ENCODE measurements at regions not wholly inside any gene's neighbourhood (a gene's known extent, or its start where the extent isn't known, plus 50 kb on each side); places are given as distances from the start of the nearest gene placed in this dataset.

DNA sequence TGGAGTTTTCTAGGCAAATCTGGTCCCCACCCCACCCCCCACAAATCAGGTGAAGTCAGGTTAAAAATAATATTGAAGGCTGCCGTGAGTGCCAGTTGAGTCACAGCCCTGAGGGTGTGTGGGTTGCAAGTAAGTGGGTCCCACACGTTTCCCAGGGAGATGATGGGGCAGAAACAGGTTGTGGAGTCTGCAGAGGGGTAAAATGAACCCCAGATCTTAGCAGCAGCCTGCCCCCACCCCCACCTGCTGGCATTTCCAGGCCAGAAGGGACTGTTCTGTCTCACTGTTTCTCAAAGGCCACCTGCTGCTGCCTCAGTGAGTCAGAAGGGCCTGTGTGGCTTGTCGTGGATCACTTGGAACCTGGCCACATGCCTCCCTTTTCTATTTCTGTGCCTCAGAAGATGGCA lies 59.8 kb upstream of the SMNDC1 start:
- TF ChIP-seq, protein P1, sequence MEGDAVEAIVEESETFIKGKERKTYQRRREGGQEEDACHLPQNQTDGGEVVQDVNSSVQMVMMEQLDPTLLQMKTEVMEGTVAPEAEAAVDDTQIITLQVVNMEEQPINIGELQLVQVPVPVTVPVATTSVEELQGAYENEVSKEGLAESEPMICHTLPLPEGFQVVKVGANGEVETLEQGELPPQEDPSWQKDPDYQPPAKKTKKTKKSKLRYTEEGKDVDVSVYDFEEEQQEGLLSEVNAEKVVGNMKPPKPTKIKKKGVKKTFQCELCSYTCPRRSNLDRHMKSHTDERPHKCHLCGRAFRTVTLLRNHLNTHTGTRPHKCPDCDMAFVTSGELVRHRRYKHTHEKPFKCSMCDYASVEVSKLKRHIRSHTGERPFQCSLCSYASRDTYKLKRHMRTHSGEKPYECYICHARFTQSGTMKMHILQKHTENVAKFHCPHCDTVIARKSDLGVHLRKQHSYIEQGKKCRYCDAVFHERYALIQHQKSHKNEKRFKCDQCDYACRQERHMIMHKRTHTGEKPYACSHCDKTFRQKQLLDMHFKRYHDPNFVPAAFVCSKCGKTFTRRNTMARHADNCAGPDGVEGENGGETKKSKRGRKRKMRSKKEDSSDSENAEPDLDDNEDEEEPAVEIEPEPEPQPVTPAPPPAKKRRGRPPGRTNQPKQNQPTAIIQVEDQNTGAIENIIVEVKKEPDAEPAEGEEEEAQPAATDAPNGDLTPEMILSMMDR (IDR thresholded peaks at IDR 0.05) = no peak
- no peak for TF ChIP-seq POLR2A (IDR thresholded peaks at IDR 0.05)
